ENCODE measurements at regions not wholly inside any gene's neighbourhood (a gene's known extent, or its start where the extent isn't known, plus 50 kb on each side); places are given as distances from the start of the nearest gene placed in this dataset.

DNA sequence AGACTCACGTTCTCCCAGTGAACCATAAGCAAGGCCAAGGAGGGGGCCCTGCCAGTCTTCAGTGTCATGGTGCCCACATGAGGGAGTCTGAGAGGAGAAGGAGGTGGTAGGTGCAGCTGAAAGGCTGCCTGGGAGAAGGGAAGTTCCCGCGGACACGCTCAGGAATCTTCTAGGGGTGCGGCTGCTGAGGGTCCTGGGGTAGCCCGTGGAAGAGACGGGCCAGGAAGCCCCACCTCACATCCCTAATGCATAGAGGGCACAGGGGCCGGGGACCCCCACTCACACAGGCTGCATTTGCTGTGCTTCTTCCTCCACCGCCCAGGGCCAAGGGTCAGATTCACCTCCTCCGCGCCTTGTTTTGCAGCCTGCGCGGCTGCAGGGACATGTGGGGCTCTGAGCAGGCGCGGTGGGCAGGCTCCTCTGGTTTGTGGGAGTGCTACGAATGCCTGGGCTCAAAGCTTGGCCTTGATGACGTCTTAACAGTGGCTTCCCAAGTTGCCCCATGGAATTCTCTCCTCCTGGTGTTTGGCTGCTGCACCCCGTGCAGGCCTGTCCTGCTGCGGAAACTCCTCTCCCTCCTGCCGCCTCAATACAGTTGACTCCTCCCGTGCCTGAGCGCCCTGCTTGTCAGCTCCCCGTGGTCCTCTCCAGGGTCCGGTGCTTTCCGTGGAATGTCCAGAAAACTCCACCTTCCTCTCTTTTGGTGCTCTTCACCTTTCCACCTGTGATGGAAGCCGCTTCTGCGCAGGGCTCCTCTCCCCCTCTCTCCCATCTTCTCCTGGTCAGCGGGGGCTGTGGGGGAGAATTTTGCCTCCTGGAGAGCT lies 95.7 kb downstream of the VAPA start:
- no peaks in the 10 kb centered on the region for H3K27me3 ChIP-seq (replicated peaks; ENCODE audit: insufficient read depth)
- H3K9ac ChIP-seq: no peak overlapping the region
- TF ChIP-seq EZH2 (IDR thresholded peaks at IDR 0.05; ENCODE audit: insufficient read depth, poor library complexity, severe bottlenecking) (no peak), EZH2phosphoT487 (IDR thresholded peaks at IDR 0.05; ENCODE audit: insufficient read depth, low read depth) (no peak)
- peaks cover 16% of the 10 kb centered on the region for H3K4me1 ChIP-seq (ENCODE audit: insufficient read depth)
- H3K4me3 ChIP-seq: no peak overlapping the region
- H2AFZ ChIP-seq: no peak overlapping the region
- H4K20me1 ChIP-seq (ENCODE audit: insufficient read depth): no peaks in the 10 kb centered on the region
- DNase-seq: no peak
- in situ Hi-C loops (cut with MboI): loop anchor here (10.0 kb wide), 1 partner anchor 505 kb away; no protein-coding TSS in a partner anchor
- no peaks in the 10 kb centered on the region for H3K9me2 ChIP-seq (ENCODE audit: insufficient read depth)
- H3K27ac ChIP-seq: no peak overlapping the region
- no peaks in the 10 kb centered on the region for H3K79me2 ChIP-seq (ENCODE audit: insufficient read depth)
- H3K4me2 ChIP-seq (ENCODE audit: unreplicated experiment): no peak overlapping the region
- no peaks in the 10 kb centered on the region for H3K36me3 ChIP-seq (ENCODE audit: low read depth)
- no peaks in the 10 kb centered on the region for H3K9me3 ChIP-seq (ENCODE audit: low read depth)
- H3F3A ChIP-seq (ENCODE audit: insufficient read depth): peaks cover 16% of the 10 kb centered on the region; the same call in 1 of the 2 replicates
- WGBS, 2 experiments (ENCODE audit: low coverage in 1 of 2, low lambda C conversion rate in 2 of 2, missing lambda C conversion rate in 2 of 2): 96% methylated on average over 28 of the region's 28 CpGs

DNA sequence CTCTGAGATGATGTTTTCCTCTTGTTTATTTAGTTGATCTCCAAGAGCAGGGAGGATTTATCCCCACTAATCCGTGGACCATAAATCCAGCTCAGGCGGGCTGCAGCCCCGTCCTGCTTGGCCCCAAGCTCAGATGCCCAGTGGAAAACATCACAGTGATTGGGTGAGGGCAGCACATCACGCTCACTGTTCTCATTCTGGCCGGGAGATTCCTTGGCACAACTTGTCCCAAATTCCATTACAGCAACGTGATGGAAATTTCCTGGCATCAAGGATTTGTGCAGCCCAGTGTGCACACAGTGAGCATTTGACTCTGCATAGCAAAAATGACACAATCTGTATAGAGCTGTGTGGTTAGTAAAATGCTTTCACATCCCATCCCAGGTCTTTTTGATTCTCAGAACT lies 96.8 kb downstream of the VAPA start:
- H3K9me2 ChIP-seq (ENCODE audit: insufficient read depth): no peaks in the 10 kb centered on the region
- H3K4me3 ChIP-seq: 0 out of 2 replicates have a peak overlapping the region, but pooled peaks have one; percentile 8
- H2AFZ ChIP-seq: 0 out of 2 replicates have a peak overlapping the region, but pooled peaks have one; percentile 45
- TF ChIP-seq EZH2 (IDR thresholded peaks at IDR 0.05; ENCODE audit: insufficient read depth, poor library complexity, severe bottlenecking) (no peak), EZH2phosphoT487 (IDR thresholded peaks at IDR 0.05; ENCODE audit: insufficient read depth, low read depth) (no peak)
- H3F3A ChIP-seq (ENCODE audit: insufficient read depth): peaks cover 27% of the 10 kb centered on the region
- in situ Hi-C loops (cut with MboI): loop anchor here (10.0 kb wide), 1 partner anchor 504 kb away; no protein-coding TSS in a partner anchor
- no peaks in the 10 kb centered on the region for H4K20me1 ChIP-seq (ENCODE audit: insufficient read depth)
- peak; percentile 94 for DNase-seq
- no peaks in the 10 kb centered on the region for H3K36me3 ChIP-seq (ENCODE audit: low read depth)
- H3K4me2 ChIP-seq (ENCODE audit: unreplicated experiment): peak overlapping the region; percentile 51
- peak overlapping the region; percentile 52 for H3K9ac ChIP-seq
- WGBS, 2 experiments (ENCODE audit: low coverage in 1 of 2, low lambda C conversion rate in 2 of 2, missing lambda C conversion rate in 2 of 2): 6 to 9% methylated on average over 6 of the region's 6 CpGs
- peak overlapping the region; percentile 52 for H3K27ac ChIP-seq
- no peaks in the 10 kb centered on the region for H3K79me2 ChIP-seq (ENCODE audit: insufficient read depth)
- no peaks in the 10 kb centered on the region for H3K27me3 ChIP-seq (replicated peaks; ENCODE audit: insufficient read depth)
- peaks cover 27% of the 10 kb centered on the region for H3K4me1 ChIP-seq (ENCODE audit: insufficient read depth)
- no peaks in the 10 kb centered on the region for H3K9me3 ChIP-seq (ENCODE audit: low read depth)

DNA sequence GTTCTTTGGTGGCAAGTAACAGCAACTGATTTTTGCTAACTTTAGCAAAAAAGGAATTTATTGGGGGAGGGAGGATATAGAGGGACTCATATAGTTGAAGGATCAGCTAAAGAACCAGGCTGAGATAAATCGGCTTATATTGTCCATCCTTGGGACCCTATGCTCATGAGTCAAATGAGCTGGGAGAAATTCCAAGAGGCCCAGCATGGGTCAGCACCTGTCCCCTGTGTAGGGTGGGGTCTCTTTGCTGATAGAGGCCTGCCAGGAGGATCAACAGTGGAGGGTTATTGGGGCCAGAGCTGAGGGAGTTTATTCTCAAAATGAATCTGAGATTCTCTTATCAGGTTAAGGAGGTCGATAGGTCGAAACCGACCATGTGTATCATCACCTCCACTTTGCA lies 97.2 kb downstream of the VAPA start:
- Histone ChIP-seq H3F3A (ENCODE audit: insufficient read depth) (peaks cover 31% of the 10 kb centered on the region), H3K27me3 (replicated peaks; ENCODE audit: insufficient read depth) (no peaks in the 10 kb centered on the region), H4K20me1 (ENCODE audit: insufficient read depth) (no peaks in the 10 kb centered on the region), H3K9me3 (ENCODE audit: low read depth) (no peaks in the 10 kb centered on the region), H3K9me2 (ENCODE audit: insufficient read depth) (no peaks in the 10 kb centered on the region), H3K27ac (peak overlapping the region; percentile 52), H3K36me3 (ENCODE audit: low read depth) (no peaks in the 10 kb centered on the region), H3K4me3 (no peak overlapping the region), H3K4me1 (ENCODE audit: insufficient read depth) (peaks cover 31% of the 10 kb centered on the region), H2AFZ (no peak overlapping the region), H3K4me2 (ENCODE audit: unreplicated experiment) (peak overlapping the region; percentile 51), H3K79me2 (ENCODE audit: insufficient read depth) (no peaks in the 10 kb centered on the region), H3K9ac (peak overlapping the region; percentile 43)
- in situ Hi-C loops (cut with MboI): loop anchor here (10.0 kb wide), 1 partner anchor 504 kb away; no protein-coding TSS in a partner anchor
- TF ChIP-seq EZH2phosphoT487 (IDR thresholded peaks at IDR 0.05; ENCODE audit: insufficient read depth, low read depth) (no peak), EZH2 (IDR thresholded peaks at IDR 0.05; ENCODE audit: insufficient read depth, poor library complexity, severe bottlenecking) (no peak)
- WGBS, 2 experiments (ENCODE audit: low coverage in 1 of 2, low lambda C conversion rate in 2 of 2, missing lambda C conversion rate in 2 of 2): 76 to 78% methylated on average over 4 of the region's 4 CpGs
- DNase-seq: no peak

DNA sequence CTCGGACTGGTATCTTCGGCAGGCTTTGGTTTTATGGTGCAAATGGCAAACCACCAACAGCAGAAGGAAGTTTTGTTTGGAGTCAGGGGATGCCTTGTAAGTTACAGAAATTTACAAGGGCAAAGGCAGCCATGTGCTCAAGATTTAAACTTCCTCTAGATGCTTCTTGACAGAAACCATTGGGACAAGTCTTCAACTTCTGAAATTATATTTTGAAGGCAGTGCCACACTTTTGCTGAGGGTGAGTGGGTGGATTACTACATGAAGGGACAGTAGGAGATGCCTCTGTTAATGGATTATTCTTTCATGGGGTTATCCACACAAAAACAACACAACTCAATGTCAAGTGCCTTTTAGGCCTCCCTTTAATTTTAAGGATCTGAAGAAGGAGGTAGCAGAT lies 97.9 kb downstream of the VAPA start:
- Histone ChIP-seq H3K4me1 (ENCODE audit: insufficient read depth) (peaks cover 35% of the 10 kb centered on the region), H3K9me2 (ENCODE audit: insufficient read depth) (no peaks in the 10 kb centered on the region), H3K36me3 (ENCODE audit: low read depth) (no peaks in the 10 kb centered on the region), H2AFZ (no peak overlapping the region), H3K79me2 (ENCODE audit: insufficient read depth) (no peaks in the 10 kb centered on the region), H3K27me3 (replicated peaks; ENCODE audit: insufficient read depth) (no peaks in the 10 kb centered on the region), H3F3A (ENCODE audit: insufficient read depth) (peaks cover 37% of the 10 kb centered on the region), H3K9ac (no peak overlapping the region), H3K27ac (no peak overlapping the region), H3K4me3 (no peak overlapping the region), H3K9me3 (ENCODE audit: low read depth) (no peaks in the 10 kb centered on the region), H4K20me1 (ENCODE audit: insufficient read depth) (no peaks in the 10 kb centered on the region), H3K4me2 (ENCODE audit: unreplicated experiment) (no peak overlapping the region)
- in situ Hi-C loops (cut with MboI): loop anchor here (10.0 kb wide), 1 partner anchor 503 kb away; no protein-coding TSS in a partner anchor
- no peak for DNase-seq
- TF ChIP-seq EZH2 (IDR thresholded peaks at IDR 0.05; ENCODE audit: insufficient read depth, poor library complexity, severe bottlenecking) (no peak), EZH2phosphoT487 (IDR thresholded peaks at IDR 0.05; ENCODE audit: insufficient read depth, low read depth) (no peak)
- 100% methylated on average over 2 of the region's 2 CpGs for WGBS, 2 experiments (ENCODE audit: low coverage in 1 of 2, low lambda C conversion rate in 2 of 2, missing lambda C conversion rate in 2 of 2)

All from GM23248 (cell line).